Body of pancreas (tissue), 4 donors: ENCODE measurements at regions not wholly inside any gene's neighbourhood (a gene's known extent, or its start where the extent isn't known, plus 50 kb on each side); places are given as distances from the start of the nearest gene placed in this dataset.

Source experiments
- POLR2A ChIP-seq, 3 donors: fragments of 450-650 bp; IDR thresholded peaks; one replicate each; pipeline ENCODE4 v1.6.1; 2016; ENCODE audit warnings: antibody characterized with exemption in 3 of 3, mild to moderate bottlenecking in 2 of 3
- TF ChIP-seq, protein P1 (sequence below), 7 experiments: fragments of 450-650 bp in 4 of 7; fragments of 200-600 bp in 3 of 7; sonication (generic) in 3 of 7; IDR thresholded peaks; one replicate each; pipeline ENCODE4 v1.5.1; 2016 to 2019; ENCODE audit warnings: antibody characterized with exemption in 7 of 7

DNA sequence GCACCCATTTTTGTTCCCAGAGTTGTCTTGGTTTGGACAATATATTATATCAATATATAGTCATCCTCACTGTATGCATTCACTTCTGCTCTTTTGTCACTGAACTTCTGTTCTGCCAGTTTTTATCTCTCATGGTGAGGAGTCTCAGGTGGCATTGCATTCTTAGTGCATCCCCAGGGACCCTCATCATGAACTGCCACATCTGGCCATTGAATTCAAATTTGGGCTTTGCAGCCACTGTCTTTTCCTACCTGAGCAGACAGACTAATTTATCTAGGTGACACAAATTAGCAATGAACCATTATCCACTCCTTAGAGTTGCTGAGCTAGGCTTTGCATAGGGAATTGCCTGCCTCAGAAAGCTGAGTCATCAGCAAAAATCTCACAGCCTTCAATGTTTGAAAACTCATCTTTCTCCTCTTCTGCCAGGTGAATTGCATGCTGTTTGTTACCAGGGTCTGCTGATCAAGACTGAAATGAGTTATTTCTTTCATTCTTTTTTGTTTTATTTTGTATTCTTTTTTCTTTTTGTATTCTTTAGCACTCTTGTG is 316.8 kb upstream of the MTPN start:
- no peak for TF ChIP-seq POLR2A (IDR thresholded peaks at IDR 0.05)
- TF ChIP-seq, protein P1, sequence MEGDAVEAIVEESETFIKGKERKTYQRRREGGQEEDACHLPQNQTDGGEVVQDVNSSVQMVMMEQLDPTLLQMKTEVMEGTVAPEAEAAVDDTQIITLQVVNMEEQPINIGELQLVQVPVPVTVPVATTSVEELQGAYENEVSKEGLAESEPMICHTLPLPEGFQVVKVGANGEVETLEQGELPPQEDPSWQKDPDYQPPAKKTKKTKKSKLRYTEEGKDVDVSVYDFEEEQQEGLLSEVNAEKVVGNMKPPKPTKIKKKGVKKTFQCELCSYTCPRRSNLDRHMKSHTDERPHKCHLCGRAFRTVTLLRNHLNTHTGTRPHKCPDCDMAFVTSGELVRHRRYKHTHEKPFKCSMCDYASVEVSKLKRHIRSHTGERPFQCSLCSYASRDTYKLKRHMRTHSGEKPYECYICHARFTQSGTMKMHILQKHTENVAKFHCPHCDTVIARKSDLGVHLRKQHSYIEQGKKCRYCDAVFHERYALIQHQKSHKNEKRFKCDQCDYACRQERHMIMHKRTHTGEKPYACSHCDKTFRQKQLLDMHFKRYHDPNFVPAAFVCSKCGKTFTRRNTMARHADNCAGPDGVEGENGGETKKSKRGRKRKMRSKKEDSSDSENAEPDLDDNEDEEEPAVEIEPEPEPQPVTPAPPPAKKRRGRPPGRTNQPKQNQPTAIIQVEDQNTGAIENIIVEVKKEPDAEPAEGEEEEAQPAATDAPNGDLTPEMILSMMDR (IDR thresholded peaks at IDR 0.05) = no peak
